GM21390 (cell line): ENCODE measurements at regions not wholly inside any gene's neighbourhood (a gene's known extent, or its start where the extent isn't known, plus 50 kb on each side); places are given as distances from the start of the nearest gene placed in this dataset.

ENCODE experiments used
- ATAC-seq: cut with Tn5 transposase; IDR thresholded peaks from one replicate; pipeline ENCODE4 v1.9.1; 2021; ENCODE audit not compliant: unreplicated experiment

DNA sequence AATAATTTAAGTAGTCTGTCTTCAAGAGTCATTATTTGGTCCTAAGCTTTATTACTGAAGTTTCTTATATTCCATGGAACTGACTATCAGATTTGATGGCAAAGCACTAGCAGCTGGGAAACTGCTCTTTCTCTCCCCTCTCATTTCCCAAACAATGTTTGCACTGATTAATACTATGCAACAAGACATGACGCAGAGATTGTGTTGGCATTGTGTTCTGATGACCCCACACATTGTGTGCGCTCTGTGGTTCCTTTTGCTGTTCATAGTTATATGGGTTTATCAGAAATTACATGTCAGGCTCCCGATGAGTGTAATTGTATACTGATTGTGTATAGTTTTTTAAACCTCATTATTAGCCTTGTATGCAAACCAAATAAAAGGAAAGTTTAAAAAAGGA is 331.6 kb upstream of the FANCL start:
- ATAC-seq = no peak

DNA sequence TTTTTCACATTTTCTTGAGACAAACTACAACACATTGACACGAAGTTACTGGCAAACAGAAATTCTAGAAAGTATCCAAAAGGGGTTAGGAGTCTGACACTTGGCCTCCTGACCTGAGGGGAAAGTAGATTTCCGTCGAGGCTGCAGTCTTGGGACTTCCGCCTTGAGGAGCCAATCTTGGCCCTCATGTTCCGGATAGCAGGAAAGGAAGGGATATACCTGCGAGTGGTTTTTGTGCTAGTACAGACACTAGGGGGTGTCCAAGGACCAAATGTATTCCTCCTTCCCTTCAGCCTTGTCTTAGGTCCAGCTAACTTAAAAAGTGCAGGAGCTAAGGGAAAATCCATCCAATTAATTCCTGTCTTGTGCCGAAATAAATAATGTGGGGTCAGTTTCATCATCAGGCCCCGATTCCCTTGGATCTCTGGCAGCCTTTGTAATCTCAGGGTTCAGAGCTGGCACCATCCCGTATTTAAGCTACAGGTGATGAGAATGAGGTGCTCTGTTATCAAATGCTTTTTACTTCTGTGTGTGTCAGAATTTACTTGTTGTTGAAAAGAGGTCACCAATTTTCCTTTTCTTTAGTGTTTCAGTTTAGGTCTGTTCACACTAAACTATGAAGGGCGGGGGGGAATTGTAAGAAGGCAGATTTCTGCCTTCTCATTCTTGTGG is 330.2 kb upstream of the FANCL start:
- ATAC-seq = peak; percentile 92

DNA sequence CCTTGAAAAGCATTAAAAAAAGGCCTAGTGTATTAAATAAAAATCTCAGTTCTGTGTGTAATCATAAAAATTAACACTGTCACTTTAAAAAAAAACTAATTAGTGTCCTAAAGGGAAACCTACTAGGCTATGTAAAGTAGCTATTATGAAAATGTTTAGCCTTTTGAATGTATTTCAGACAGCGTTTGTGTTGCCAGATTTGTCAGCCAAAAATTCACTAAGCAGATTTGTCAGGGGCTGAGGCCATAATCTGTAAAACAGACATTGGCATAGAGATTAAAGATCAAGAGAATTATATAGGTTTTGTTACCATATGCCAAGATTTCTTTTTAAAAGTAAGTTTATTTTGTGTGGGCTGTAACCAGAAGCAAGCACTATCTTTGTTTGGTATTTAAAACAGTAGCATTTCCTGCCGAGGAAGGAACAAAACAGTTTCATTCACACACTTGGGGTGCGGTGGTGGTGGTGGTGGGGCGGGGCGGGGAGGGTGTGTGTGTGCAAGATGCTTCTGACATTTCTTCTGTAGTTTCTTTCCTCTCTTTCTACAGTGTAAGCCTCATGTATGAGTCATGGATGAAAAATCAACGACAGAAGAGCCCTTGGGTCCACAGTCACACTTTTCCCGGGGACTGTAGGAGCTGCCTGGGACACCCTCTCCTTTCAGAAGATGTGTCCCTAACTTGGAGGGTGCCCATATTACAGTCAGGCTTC is 328.5 kb upstream of the FANCL start:
- no peak for ATAC-seq

DNA sequence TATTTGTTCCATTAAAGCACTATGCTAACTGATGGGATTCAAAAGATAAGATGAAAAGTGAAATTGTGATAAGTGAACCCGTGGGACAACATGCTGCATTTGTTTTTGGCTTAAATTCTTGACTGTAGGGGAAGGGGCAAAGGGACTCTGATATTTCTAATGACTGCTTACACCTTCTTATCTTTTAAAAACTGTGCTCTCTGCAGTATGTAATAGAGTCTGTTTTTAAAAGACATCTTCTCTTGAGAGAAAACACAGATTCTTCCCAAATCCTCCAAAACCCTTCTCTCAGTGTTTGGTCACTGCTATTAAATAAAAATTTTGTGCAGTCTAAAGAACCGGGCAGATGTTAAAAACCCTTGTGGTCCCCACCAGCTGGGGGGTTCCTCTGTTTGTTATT is 327.8 kb upstream of the FANCL start:
- no peak for ATAC-seq

DNA sequence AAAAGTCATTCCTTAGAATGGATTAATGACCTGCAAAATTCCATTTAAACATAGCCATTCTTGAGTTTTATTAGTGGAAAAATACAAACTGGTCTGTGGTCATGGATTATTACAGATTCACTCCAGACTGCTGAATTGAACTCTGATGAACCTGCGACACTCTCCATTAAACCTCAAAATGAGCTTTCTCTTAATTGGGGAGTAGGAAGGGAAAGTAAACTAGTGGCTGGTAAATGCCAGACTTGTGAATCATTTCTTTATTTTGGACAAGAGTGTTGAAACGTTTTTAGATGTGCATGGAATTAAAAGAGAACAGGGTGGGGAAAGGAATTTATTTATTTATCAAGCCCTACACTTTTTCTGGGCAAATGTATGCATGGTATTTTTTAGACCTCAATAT is 321.2 kb upstream of the FANCL start:
- ATAC-seq = no peak

DNA sequence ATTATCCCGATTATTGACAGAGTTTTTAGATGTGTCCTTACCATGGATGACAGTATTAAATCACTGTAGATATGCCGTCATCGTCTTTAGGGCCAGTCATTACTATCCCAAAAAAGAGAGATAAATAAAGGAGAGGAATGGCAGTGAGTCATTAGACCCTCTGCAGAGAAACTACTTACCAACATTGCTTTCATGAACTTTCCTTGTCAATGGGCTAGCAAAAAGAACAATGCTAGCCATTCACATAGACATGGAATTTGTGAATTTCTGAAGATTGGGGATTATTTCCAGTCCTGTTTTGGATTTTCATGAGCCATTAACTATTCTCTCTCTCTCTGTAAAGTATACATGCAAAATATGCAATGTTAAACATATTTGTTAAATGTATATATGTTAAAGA is 319.4 kb upstream of the FANCL start:
- no peak for ATAC-seq

DNA sequence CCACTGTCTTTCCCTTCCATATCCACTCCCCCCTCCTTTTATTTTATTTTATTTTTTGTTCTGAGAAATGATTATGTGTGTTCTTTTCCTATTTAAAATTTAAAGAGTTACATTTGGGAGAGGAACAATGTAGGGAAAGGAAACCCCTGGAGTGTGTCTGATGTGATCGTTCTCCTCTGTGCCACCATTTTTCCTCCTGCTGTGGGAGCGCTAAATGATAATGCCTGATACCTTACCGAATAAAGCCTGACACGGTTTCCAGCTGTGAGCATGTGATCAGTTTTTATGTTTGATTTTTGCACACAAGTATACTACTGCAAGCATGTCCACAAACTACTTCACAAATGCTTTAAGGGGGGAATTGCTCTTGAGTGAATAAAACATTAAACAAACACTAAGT is 317.8 kb upstream of the FANCL start:
- ATAC-seq = no peak

DNA sequence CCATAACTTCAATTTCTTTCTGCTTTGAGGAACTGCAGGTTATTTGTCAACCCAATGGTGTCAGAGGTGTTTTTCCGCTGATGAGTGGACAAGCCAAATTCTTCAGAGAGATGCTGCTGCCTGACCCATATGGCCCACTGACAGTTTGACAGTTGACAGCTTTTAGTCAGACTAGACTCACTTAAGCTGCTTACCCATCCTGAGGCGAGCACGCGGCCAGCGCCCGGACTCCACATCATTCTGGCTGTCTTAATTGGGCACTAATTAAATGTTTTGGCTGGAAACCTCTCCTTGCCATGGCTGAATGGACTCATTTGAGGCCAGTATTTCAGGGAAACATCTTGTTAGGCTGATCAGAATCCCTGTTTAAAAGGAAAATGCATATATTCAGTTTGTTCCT is 316.1 kb upstream of the FANCL start:
- ATAC-seq = no peak

DNA sequence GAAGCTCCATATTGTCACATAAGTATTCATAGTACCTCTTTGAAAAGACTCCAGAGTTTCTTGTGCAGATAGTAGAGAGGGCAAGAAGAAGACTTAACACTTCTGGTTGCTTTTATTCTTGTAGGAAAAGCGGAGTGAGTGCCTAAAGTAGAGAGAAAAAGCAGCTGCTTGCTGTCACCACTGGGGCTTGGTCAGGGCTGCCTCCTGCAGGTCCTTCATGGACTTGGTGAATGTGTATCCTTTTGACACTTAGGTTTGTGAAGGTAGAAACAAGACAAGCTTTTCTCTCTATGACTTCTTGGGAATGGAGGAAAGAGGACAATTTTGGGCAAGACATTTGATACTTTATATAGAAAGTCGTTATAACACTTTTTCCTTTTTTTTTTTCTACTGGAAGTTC is 312.8 kb upstream of the FANCL start:
- ATAC-seq = no peak

DNA sequence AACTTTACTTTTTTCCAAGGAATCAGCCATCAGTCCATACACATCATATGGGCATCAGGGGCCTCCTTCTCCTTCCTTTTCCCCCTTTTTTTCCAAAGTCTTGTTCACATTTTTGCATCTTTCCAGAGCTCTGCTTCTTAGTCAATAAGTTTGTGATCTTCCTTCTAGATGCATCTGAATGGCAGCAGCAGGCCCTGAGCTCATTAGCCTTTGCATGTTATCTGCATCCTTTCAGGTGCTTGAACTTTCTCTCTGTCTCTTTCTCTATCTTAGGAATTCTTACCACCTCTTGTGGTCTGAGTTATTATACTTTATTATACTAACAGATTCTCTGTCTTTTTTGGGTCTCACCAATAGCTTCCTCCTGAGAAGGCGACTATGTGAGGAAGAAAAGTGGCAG is 312.4 kb upstream of the FANCL start:
- no peak for ATAC-seq

DNA sequence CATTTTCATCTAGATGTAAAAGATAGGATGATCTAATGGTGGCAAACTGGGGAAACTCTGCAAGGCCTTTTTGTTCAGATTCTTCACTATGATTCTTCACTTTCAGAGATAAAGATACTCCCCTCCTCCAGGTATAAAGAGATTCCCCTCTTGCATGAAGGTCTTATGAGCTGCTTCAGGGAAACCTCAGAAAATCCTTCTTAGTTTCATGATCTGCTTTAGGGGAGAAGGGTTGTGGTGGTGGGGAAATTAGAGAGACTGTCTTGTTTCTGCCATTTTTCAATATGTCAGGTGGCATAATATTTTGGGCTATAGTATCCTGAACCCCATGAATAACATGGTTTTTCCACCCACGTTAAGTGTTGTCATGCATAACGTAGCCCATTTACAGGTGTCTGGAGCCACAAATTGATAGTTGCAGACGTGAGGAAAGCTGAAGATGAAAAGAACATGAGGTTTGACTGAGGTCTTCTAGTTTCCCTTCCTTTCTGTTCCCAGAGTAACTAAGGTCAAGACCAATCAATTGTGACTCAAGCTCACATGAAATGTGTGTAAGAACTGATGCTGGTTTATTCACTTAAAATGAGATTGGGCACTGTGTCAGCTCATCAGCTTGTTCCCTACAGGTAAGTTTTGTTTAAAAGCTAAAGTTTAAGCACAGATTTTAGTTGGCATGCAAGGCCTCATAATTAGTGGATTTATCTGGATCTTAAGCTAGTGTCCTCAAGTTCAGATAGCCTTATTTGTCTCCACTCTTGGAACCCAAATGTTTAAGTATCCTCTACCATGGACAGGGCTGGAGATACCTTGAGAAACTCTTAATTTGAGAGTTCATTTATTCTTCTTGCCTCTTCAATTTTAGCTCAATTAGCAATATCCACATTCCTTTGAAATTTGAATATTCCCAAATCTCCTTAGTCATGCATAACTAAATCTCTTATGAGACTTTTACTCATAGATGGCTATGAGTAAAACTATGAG is 304.5 kb upstream of the FANCL start:
- ATAC-seq = no peak

DNA sequence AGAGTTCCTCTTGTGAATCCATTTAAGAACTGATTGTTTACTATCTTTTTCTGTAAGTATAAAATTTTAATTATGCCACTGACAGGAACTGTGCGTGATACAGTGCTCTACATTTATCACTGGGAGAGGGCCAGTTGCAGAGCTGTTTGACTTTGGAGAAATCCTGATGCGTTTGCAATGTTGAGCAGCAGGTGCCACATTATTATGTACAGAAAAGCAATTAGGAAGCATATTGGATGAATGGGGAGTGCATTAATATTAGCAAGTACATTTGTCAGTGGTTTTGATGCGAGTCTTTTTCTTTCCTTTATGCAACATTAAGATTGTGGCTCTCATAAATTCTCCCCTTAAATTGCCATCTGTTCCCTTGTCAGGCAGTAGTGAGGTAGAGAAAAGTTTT is 302.3 kb upstream of the FANCL start:
- no peak for ATAC-seq

DNA sequence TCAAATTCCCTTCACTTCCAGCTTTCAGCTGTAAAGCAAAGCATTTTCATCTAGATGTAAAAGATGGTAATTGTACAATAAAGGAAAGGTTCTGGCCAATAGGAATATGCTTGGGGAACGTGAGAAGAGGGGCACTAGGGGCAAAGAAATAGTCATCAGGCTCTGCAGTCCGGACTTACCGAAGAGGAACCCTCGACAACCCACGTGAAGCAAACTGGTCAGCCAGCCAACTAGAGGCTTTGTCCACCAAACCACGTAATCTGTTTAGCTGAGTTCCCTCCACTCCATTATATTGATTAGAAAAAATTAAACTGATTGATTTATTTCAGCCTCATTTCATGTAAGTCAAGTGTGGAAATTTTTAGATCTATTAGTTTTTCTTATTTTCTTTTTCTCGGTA is 300.4 kb upstream of the FANCL start:
- no peak for ATAC-seq

DNA sequence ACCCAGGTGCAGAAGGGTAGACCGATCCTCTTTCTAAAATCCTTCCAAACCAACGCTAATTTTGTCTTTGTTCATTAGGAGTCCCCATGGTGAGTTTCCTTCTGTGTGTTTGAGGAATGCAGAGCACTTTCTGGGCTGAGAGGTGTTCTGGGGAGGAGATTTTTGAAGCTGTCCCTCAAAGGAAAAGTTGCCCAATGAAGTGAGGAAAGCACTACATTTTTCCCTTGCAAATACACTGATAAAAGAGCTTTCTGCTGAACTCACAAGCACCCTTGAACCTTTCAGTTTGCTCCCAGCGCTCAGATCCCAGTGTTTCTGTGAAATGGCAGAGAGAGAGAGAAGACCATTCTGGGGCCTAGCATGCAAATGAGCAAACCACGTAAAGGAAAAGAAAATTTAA is 299.6 kb upstream of the FANCL start:
- no peak for ATAC-seq

DNA sequence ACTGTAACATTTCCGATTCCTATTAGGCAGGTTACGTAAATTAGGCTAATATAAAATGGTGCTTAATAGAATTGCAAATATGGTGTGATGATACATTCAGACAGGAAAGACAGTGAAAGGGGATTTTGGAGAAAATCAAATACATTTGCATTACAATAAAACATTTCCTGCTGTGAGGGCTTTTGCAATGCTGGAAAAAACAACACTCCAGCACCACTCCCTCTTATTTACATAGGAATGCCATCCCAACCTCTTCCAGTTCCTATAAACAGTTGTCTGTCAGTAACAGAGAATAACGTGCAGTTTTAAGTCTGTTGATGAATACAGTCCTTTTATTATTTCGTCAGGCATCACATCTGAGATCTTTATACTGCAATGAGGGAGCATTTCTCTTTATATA is 298.8 kb upstream of the FANCL start:
- no peak for ATAC-seq

DNA sequence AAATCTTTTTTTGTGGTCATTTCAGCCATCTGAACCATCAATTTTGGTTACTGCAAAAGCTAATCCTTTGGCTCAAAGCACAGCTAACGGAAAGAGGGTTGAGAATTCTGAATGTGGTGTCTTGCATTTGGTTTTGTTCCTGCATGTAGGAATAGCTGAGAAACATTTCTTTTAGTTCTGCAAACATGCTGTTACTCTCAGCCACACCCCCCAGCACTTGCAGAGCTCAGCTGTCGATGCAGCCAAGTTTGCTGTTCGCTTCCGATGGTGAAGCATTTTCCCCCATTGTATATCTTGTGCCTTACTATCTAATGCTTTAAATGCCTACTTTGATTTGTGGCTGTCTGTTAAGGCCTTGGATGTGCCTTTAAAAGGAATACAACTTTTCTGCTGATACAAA is 294.9 kb upstream of the FANCL start:
- no peak for ATAC-seq

DNA sequence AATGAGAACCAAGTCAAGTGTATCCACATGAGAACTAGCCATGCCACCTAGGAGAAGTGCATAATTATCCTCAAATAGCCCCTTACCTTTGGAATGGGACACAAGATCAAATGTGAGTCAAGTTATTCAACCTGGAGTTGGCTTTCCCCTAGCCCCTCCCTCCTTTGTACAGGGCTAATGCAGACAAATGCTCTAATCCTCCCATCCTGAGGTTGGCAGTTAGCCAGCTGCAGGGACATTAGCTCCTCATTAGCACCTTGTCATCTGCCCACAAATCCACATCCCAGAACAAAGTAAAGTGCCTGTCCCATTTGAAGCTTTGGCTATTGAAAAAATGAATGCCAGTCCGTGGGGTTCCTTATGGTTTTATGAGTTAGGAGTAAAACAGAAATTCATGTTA is 294.1 kb upstream of the FANCL start:
- ATAC-seq = no peak

DNA sequence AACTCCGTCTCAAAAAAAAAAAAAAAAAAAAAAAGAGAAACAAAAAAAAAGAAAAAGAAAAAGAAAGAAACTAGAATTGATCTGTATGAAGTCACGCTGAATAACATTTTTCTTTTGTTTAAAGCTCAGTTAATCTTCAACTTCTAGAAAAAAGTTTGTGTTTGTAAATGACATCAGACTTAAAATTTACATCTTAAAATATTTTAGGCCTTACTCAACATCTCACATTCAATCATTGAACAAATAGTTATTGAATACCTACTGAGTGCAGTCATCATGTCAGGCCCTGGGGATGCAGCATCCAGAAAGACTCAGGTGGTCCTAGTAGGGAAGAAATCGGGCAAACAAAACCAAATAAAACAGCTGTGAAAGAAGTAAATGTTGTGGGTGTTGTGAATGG is 292.3 kb upstream of the FANCL start:
- ATAC-seq = no peak

DNA sequence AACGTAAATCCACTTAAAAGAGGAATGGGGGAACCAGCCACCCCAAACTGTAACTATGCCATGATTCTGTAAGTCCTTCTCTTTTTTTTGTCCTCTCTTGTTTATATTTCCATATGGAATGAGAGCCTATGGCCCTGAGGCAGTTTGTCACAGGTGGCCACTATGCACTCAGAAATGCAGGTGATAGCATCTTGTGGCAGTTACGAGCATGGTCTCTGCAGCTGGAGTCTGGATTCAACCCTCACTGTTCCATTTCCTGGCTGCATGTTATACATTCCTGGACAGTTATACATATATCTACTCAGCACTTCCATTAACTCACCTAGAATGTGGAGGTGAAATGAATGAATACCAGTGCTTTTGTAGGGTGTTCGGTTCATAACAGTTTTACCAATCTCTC is 291.5 kb upstream of the FANCL start:
- no peak for ATAC-seq

DNA sequence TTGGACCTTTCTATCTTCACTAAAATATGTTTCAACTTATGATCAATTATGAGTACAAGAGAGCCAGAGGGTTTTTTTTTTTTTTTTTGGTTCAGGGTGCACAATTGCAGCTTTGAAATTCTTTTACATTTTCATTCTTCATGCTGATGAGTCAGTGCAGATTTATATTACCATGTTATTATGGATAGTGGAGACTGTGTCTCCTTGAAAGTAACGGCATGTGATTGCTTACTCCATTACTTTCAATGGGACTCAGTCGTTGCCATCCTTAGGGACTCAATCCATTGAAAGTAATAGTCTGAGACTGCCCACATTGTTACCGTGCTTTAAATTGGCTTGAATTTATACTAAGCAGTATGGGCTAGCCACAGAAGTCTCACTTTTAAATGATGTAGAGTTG is 286.5 kb upstream of the FANCL start:
- ATAC-seq = no peak

DNA sequence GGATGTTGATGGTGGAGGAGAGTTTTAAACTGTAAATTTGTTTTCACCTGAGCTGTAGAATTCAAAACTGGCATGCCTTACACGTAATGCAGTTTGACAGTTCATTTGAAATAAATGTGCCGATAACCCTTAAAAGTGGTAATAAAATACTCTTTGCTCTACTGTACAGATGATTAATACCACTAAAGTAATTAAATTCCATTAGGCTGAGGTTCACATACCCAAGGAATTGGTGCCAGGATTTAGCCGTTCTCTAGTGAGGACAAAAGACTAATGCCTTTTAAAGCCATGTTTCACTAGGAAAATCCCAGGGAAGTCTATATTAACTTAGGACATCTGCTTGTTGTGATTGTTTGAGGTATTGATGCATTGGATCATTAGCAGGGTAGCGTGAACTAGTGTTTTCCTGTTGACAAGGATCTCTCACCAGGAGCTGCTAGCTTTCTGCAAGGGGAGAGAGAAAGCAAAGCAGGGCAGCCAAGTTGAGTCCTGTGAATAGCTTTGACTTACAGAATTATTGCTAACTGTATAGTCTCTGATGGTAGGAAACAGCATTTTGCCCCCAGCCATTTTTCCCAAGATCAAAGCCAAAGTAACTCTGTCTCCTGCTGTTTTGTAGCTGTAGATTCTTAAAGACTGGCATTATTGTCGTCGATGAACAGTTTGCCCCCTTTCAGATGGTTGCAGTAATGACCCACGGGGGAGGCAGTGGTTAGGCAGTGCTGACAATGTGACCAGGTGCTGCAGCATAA is 280.9 kb upstream of the FANCL start:
- no peak for ATAC-seq
